ENCODE measurements at regions not wholly inside any gene's neighbourhood (a gene's known extent, or its start where the extent isn't known, plus 50 kb on each side); places are given as distances from the start of the nearest gene placed in this dataset.

DNA sequence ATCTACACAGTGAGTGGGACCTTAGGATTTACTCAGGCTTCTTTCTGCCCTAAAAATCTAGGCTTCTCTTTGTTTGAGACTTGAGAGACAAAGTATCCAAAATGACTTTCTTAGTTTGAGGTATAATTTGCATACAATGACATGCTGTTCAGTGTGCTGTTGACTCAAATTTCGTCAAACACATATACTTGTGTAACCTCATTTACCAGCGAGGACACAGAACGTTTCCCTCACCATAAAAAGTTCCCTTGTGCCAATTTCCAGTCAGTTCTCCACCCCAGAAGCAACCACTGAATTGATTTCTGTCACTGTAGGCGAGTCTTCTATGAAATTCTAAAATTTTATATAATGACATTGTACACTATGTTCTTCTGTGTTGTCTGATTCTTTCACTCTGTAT lies 68.0 kb upstream of the MAF start:
- DNase-seq, result no peak

DNA sequence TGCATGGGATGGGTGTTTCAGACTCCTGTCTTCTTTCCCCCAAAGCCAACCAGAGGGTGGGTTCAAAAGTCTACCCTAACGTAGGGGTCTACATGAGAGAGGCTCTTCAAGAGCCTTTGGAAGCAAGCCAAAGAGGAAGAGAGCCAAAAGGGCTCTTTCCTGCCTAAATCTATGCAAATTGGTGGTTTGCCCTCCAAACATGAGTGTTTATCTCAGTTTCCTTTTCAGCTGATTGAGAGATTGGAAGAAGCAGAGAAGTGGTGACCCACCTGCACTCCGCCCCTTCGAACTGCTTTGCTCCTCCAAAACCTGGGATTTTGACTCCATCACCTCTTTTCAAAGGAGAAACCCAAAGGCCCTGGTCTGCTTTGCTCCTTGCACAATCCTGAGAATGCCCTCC lies 65.4 kb upstream of the MAF start:
- DNase-seq, result no peak

DNA sequence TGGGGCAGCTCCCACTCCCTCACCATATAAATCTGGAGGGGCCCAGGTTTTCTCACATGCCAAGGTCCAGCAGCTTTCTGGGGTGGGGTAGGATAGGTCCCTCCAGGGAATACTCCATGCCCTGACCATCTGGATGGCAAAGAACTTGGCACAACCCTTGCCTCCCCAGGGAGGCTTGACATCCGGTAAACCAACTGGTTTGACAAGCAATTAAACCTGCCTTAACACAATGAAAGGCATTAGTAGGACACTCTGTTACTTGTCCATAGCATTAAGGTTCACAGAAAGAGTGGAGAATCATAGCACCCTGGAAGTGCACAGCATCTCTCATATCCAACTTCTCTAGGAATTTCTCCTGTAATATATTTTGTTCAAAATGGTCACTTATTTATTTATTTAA lies 63.9 kb upstream of the MAF start:
- DNase-seq, result no peak

DNA sequence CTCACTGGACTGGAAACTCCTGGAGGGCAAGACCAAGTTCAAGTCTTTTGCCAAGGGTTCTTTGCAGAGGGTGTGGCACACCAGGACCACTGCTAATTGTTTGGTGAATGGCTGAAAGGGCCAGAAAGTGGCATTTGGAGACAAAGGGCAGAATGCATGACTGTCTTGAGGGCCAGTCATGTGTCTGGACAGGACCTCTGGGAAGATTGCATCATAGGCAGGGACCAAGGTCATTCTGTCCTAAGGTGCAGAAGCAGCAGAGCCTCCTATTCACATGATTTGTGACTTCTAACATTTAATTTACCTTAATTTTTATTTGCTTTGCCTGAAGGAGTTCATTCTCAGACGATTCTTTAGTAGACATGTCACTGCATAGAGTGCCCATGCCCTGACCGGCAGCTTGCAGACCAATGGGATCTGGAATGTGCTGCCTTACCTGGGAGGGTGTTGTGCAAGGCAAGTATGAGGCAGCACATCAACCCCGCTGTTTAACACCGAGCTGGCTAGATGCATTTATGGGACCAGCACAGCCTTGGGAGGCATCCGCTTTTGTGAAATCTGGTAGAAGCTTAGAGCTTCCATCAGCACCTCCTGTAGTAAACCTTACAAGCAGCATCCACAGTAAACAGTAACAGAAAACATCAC lies 62.3 kb upstream of the MAF start:
- DNase-seq, result no peak

DNA sequence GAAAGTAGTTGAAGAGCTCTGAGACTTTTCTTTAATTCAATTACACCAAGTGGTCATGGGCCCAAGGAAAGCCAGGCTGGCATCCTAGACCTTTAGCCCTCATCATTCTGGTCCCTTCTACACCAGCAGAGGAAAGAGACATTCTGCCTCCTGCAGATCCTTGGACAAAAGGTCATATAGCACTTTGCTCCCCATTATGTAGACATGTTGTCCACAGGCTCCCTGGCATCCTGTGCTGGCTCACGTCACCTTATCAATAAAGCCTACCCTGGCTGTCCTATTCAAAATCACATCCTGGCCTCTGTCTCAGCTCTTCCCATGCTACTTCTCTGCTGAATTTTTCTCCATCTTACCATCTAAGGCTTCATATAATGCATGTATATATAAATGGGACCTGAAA lies 61.6 kb upstream of the MAF start:
- no peak for DNase-seq

DNA sequence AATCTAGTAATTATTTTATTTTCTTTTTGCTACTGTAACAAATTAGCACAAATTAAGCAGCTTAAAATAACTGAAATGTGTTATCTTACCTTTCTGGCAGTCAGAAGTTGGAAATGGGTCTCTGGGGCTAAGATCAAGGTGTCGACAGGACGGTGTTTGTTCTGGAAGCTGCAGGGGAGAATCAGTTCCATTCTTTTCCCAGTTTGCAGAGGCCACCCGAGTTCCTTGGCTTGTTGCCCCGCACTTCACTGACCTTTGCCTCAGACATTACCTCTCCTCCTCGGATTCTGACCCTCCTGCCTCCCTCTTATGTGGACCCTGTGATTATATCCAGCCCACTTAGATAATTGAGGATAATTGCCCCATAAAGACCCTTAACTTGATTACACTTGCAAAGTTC lies 61.0 kb upstream of the MAF start:
- DNase-seq, result no peak

DNA sequence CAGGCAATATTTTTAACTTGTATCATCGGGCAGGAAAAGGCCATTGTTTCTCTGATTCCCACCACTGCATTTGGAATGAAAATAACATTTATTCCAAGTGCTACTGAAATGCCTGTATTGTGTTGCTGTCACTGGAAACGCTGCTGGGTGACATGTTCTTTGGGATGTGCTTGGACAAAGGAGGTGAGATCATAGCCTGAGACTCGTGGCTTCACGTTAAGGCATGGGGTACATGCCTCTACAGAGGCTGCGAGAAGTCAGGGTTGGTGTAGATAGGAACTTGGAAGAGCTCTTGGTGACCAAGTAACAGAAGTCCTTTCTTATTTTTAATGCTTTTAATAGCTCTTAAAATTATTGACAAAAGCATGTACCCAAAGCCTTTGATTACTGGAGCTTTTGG lies 58.8 kb upstream of the MAF start:
- no peak for DNase-seq

DNA sequence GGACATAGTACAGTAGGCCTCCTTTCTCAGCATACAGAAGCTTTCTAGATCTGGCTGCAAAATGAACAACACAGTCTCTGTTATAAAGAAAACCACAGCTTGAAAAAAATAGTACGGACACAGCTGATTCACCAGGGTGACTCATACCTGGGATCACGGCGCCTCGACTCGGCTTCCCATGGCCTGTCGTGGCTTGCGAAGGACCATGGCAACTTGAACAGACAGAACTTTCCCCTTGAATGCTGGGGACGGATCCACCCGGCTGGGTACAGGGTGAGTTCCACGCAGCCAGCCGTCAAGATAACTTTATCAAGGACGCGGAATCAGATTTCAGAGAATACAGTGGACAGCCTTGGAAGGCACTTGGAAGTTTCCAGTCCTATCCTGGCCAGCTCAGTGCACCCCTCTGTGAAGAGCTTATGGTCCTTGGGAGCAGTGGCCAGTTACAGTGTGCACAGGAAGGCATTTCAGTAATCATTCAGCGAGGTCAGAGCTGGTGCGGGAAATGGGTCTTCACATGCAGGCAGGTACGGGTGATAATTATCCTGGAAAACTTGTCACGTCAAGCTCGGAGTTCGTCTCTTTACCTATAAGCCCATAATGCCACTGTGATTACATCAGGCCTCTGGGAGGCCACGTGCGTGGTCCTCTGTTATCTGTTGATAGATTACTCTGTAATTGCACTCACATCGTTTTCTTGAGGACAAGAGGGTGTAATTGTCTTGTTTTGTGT lies 57.9 kb upstream of the MAF start:
- no peak for DNase-seq

DNA sequence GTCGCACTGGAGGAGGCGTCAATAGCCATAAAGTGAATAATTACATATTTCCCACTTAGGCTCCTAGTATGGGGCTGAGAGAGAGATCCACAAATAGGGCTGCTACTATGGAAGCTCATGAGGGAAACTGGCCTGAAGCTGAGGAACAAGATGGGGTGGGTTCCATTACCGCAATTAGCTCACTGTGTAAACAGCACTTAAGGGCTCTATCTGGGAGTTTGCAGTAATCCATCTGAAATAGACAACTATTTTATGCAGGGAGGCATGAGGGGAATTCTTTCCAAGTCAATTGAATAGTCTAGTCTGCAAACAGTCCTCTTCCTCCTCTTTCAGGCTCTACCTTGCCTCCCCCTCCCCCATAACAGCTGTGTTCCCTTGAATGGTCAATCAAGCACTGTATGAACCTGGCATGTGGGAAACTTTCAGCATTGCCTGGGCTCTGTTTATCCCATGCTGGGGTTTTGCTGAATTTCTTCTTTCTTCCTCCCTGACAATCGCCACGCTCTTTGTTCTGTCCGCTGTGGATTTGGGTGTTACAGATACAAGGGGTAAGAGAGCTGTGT lies 56.1 kb upstream of the MAF start:
- DNase-seq, result peak; percentile 66

DNA sequence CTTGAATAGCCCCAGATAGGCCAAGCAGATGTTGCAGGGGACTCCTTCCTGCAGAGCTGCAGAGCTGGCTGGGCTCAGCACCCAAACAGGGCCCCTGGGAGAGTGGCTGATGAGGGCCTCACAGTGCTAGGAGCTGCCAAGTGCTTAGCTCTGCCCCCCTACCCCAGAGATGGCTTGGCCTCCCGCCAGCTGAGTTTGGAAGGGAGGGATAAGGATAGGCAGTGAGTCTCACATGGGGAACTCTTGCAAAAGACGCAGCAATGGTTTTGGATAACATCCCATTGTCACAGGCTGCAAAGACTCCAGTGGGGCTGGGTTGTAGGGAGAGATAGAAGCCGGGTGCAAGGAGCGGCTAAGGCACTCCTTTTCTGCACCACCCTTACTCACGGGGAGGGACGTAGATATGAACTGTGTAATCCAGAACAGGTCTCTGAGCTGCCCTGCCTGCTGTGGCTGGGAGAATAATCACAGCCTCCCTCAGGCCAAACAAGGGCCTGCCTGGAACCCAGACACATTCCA lies 52.9 kb upstream of the MAF start:
- peak; percentile 52 for DNase-seq

DNA sequence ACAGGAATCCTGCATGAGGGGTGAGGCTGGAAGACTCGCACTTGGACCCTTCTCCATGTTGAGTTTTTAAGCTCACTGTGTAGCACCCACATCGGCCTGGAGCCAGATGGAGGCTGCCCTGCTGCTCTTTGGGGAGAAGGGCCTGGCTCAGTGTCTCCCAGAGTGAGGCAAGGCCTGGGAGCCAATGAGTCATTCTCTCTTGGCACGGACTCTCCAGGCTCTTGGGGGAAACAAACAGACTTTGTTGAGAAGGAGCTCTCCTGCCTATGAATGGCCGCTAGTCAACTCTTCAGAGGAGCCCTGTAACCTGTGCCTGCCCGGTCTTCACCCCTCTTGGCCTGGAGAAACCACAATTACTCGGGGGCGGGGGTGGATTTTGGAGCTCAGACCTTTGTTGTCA lies 50.8 kb upstream of the MAF start:
- no peak for DNase-seq

All from NCI-H1105 (cell line).